ENCODE measurements at regions not wholly inside any gene's neighbourhood (a gene's known extent, or its start where the extent isn't known, plus 50 kb on each side); places are given as distances from the start of the nearest gene placed in this dataset.
A peak's percentile ranks its signal among the peaks of the same experiment; 100 is the strongest.
"Not testable (repeated sequence)": the region's sequence is repeated elsewhere in the genome, so short reads cannot be mapped to it uniquely, and the experiment has no call there.

- DNase-seq: no peak
These were observed 259.3 kb upstream of the SLC30A5 start for GRCh38 chr5:68834491-68834981.

DNA sequence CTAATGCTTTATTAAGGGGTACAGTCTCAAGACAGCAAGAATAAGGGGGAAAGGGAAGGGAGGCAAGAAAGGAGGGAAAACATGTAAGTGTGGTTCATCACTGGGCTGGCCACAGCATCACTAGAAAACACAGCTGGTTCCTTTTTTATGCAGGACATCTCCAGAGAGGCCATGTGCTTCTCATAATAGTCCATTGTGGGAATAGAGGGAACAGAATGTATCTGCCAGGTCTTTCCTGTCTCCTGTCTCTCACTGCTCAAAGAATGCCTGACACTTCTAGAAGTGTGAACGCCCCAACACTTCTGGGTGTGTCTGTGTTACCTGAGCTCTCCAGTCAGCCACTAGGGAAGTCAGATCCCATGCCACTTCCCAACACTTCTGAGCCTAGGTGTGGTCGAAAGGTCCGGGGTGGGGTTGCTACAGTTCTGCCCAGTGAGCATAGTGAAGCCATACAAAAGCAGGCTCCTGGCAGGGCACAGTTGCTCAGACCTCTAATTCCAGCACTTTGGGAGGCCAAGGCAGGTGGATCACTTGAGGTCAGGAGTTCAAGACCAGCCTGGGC lies 255.6 kb upstream of the SLC30A5 start:
- DNase-seq: no peak

DNA sequence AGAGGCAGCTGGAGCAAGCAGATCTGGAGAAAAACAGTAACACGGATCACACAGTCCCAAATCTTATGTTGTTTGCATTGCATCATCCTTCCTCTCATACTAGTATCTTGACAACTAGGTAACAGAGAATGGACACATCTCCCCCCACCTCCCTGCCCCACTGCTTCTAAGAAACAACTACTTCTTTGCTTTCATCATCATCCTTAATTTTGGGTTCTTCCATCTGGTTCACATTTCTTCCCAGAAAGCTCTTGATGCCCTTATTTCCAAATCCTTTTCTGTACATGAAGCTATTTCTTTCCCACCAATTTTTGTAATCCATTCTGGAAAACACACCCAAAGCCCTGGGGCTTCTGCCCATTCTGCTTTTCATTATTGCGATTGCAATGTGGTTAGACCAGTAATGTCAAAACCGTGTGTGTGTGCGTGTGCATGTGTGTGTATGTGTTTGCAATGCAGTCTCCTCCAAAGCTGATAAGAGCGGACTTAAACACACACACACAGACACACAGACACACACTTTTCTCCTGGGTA lies 254.7 kb upstream of the SLC30A5 start:
- DNase-seq: no peak

- DNase-seq: no peak
These were observed 250.0 kb upstream of the SLC30A5 start for GRCh38 chr5:68843624-68844364.

DNA sequence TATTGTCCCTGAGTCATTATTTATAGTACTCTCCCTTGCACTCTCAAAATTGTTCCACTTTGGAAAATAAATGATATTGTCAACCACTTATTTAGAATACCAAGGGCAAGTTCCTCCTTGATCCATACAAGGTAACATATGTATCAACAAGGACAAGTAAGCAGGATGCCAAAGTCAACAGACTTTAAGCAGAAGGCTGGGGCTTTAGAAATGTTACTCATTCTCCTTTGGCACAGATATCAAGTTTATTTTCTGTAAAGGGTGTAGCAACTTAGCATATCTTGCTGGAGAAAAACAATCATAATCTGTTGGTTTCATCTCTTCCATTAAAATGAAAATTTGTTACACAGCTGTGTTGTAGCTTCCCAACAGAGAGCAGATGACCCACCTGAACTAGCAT lies 248.7 kb upstream of the SLC30A5 start:
- no peak for DNase-seq

DNA sequence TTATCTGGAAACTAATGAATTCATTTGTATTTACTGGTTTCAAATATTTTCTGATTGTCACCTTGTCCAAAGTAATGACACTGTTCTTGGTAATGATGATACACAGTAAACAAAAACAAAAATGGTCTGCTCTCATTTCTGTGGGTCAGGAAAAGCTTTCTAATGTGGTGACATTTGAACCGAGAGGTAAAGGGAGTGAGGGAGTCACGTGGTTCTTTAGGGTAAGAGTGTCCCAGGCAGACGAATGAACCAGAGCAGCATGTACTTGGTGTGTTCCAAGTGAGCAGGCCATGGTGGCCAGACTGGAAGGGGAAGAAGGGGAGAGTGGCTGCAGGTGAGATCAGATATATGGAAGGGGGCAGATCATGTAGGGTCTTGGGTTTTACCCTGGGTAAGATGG lies 247.0 kb upstream of the SLC30A5 start:
- DNase-seq: no peak

- DNase-seq: no peak
These were observed 245.7 kb upstream of the SLC30A5 start for GRCh38 chr5:68848091-68848490.

DNA sequence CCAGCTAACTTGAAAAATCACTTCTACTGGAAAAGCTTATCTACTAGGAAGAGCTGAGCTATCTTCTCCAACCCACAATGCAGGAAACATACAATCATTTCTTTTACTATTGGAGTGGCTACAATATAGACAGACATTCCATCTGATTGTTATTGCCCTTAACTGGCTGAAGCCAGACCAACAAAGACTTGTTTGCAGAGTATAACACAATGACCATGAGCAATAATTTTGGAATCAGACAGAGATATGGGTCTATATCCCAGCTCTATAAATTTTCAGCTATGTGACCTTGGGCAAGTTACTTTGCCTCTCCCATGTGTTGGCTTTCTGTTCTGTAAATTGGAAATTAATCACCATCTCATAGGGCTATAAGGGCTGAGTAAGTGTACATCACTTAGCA lies 244.7 kb upstream of the SLC30A5 start:
- DNase-seq: no peak

- DNase-seq: no peak
These were observed 243.9 kb upstream of the SLC30A5 start for GRCh38 chr5:68849906-68850305.

GRCh38 chr5:68861099-68861498 lies 232.7 kb upstream of the SLC30A5 start:
- no peak for DNase-seq

GRCh38 chr5:68862560-68862959 lies 231.3 kb upstream of the SLC30A5 start:
- DNase-seq: no peak

DNA sequence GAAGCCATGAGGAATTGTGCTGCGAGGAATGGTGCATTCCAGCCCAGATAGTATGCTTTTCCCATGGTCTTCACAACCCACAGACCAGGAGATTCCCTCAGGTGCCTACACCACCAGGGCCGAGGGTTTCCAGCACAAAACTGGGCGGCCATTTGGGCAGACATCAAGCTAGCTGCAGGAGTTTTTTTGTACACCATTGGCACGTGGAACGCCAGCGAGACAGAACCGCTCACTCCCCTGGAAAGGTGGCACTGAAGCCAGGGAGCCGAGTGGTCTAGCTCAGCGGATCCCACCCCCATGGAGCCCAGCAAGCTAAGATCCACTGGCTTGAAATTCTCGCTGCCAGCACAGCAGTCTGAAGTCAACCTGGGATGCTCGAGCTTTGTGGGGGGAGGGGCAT lies 228.6 kb upstream of the SLC30A5 start:
- not testable (repeated sequence) for DNase-seq

- DNase-seq: no peak
These were observed 221.6 kb upstream of the SLC30A5 start for GRCh38 chr5:68872088-68872839.

DNA sequence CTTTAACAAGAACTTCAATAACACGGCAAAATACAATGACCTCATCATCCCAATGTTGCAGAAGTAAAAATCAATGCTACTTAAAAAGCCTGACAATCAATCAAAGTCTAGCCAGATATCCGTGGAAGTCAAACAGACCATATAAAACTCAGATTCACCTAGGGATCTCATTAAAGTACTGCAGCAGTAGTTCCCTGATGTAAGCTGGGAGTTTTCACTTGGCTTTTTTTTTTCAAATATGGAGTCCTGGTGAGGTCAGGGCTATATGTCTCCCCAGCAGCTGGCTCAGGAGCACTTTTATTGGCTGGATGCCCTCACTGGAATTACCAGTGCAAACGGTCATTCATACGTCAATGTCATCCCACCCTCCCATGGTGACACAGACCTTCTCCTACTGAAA lies 220.6 kb upstream of the SLC30A5 start:
- no peak for DNase-seq

GRCh38 chr5:68875351-68875750 lies 218.5 kb upstream of the SLC30A5 start:
- DNase-seq: peak; percentile 37

GRCh38 chr5:68883436-68883835 lies 210.4 kb upstream of the SLC30A5 start:
- no peak for DNase-seq

- DNase-seq: peak; percentile 10
These were observed 209.6 kb upstream of the SLC30A5 start for GRCh38 chr5:68884144-68884754.

DNA sequence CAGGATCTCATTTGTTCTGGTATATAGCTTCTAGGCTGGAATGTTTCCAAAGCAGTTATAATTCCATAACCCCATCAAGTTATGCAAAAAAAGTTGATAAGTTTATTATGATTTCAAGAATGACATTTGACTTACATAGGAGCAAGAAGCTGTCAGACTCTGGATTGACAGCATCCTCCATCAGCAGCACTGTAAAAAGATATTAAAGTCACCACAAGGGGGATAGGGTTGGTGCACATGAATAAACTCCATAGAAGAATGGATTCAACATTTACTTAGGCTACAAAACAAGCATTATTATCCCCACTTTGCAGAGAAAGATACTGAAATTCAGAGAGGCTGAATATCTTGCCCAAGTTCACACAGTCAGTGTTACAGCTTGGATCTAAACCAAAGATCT lies 208.9 kb upstream of the SLC30A5 start:
- peak; percentile 14 for DNase-seq

GRCh38 chr5:68886814-68887213 lies 207.0 kb upstream of the SLC30A5 start:
- DNase-seq: peak; percentile 9

- no peak for DNase-seq
These were observed 202.1 kb upstream of the SLC30A5 start for GRCh38 chr5:68891718-68892117.

- no peak for DNase-seq
These were observed 199.1 kb upstream of the SLC30A5 start for GRCh38 chr5:68894673-68895072.

GRCh38 chr5:68898951-68899471 lies 194.8 kb upstream of the SLC30A5 start:
- DNase-seq: no peak

Measured in CD4-positive, alpha-beta T cell treated with Interleukin-17A for 1 hour (primary cell).